ENCODE measurements at regions not wholly inside any gene's neighbourhood (a gene's known extent, or its start where the extent isn't known, plus 50 kb on each side); places are given as distances from the start of the nearest gene placed in this dataset.
"Not testable (repeated sequence)": the region's sequence is repeated elsewhere in the genome, so short reads cannot be mapped to it uniquely, and the experiment has no call there.

DNA sequence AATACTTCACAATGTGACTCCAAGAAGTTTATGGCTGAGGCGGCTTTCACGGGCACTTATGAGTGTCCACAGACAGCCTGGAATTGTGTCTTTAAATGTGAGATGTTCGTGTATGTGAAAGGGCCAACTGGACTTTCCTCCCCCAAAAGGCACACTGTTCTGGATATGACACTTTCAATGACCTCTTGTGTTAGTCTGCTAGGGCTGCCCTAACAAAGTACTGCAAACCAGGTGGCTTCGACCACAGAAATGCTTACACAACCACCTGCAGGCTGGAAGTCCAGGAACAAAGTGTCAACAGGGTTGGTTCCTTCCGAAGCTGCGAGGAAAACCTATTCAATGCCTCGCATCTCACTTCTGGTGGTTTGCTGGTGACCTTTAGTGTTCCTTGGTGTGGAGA is 281.7 kb downstream of the ANAPC1 start:
- DNase-seq: not testable (repeated sequence)

DNA sequence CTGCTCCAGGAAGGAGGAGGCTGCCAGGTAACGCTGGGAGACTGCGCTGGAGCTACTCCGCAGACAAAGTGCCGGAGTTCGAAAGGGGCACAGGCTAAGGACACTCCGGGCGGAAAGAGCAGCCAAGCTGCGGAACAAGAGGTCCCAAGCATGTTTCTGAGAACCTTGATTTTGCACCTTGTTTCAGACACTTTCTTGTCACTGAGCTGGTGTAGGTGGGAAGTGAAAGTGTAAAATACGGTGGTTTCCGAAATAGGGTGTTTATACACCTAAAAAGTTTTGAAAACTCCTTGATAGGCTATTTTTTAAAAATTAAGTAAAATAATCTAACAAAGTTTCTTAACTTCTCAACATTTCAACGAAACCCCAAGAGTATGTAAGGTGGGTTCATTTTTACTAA is 278.2 kb downstream of the ANAPC1 start:
- not testable (repeated sequence) for DNase-seq

GRCh38 chr2:111606632-111607031 is 277.4 kb downstream of the ANAPC1 start:
- DNase-seq: not testable (repeated sequence)

- DNase-seq: not testable (repeated sequence)
Observed at GRCh38 chr2:111609146-111609844, 274.7 kb downstream of the ANAPC1 start.

- not testable (repeated sequence) for DNase-seq
Observed at GRCh38 chr2:111610035-111610434, 274.0 kb downstream of the ANAPC1 start.

DNA sequence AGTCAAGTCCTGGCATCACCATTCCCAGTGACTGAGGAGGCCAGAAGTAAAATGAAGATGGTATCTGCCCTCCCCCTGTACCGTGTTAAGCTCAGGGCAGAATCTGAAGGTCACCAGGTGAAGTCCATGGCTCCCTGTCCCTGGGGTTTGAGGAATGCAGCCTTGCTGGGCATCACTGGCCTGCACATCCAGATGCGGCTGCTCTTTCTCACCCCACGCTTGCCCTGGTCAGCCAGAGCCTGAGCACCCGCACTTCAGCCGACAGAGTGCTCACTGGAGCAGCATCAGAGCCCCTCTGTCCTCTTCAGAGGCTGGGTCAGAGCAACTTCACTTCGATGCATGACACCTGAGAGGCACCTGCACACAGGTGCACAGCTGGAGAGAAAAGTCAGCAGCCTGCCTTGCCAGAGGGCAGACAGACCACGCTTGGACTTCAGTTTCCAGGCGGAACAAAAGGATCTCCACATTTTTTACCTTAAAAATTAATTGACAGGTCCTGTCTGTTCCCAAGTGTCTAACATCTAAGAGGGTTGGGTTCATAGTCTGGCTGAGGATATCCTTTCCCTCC is 267.3 kb downstream of the ANAPC1 start:
- no peak for DNase-seq

DNA sequence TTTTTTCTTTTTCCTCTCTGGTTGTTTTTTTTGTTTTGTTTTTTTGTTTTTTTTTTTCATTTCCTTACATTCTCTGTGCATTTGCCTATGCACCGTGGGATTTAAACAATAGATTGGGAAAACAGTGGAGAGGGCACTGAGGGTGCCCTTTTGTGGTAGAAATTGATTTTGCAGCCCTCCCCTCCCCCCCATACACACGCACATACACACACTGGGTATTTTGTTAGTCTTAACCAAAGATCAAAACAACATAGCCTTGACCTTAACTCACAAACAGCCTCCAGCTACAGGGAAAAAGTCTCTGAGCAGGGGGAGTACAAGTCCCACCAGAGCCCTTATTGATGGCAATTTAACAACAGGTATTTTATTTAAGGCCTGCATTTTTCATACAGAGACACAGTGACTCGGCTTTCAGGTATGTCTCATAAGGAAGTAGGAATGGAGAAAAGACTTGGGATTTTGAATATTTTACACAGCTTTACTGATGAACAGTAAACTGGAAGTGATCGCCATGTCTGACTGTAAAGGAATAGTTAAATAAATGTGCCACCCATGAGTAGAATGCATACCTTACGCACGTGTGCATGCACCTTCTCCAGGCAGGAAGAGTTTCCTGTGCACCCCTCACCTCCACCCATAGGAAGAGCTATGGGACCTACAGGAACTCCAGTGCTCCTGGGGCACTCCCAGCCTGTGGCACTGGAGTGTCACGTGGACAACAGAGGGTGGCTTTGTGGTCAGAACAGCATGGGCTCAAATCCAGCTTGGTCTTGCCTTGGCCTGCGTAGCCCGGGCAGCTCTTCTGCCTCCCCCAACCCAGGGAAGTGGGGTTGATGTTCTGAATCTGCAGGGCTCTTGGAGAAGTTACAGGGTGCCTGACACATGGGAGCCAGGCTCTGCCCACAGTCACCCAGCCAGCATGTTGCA is 266.4 kb downstream of the ANAPC1 start:
- no peak for DNase-seq

DNA sequence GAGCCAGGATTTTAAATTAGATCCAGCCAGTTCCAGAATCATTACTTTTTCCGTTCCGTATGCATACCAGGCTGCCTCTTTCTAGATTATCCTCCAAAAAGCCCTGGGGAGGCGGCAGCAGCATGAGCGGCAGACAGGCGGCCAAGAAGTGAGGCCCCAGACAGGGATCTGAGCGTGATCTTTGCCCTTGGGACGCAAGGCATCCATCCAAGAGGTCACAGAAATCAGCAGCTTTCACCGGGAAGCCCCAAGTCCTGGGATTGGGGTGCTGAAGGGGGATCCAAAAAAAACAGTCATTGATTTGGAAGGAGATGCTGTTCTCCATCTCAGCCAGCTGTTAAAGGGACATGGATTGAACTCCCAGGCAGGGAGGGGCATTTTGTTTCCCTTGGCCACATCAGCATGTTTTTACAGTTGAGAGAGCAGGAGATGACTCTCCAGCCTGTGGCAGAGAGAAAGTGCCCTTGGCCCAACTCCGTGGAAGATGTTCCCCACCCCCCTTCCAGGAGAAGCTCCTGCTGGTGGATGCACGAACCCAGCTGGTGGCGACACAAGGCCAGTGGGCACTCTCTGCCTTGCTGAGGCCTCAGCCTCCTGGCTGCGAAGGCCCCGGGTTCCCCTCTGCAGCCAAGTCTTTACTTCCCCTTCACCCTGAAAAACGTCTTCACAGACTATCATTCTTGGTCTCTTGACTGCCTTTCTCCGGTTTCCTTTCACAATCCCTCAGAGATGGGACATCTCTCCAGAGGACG is 265.6 kb downstream of the ANAPC1 start:
- DNase-seq: no peak

DNA sequence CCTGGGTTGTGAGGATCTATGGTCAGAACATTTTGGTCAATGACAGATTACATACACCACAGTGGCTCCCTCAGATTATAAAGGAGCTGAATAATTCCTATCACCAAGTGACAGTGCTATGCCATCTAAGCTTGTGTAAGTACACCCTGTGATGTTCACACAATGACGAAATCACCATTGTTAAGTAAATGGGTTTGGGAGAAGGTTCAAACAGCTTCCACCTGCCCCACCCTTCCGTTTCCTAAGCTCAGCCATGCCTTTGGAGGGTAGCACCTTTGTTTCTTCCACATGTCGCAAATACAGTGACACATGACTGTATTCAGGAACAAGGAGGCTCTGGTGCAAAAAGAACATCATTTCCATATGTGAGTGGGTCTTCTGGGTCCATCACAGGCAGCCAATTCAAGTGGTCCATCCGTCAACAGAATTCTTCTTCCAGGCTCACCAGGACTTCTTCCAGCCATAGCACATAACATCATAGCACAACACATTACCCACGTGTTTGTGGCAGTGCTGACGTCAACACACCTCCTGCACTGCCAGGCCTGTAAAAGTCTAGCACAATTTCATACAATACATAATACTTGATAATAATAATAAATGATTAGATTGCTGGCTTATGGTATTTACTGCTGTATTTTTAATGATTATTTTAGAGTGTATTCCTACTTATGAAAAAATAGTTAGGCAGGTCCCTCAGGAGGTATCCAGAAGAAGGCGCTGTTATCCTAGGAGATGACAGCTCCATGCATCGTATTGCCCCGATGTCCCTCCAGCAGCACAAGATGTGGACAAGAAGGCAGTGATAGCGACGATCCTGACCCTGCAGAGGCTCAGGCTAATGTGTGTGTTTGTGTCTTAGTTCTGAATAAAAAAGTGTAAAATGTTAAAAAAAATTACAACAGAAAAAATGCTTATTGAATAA is 264.8 kb downstream of the ANAPC1 start:
- no peak for DNase-seq

- no peak for DNase-seq
Observed at GRCh38 chr2:111620281-111620680, 263.7 kb downstream of the ANAPC1 start.

DNA sequence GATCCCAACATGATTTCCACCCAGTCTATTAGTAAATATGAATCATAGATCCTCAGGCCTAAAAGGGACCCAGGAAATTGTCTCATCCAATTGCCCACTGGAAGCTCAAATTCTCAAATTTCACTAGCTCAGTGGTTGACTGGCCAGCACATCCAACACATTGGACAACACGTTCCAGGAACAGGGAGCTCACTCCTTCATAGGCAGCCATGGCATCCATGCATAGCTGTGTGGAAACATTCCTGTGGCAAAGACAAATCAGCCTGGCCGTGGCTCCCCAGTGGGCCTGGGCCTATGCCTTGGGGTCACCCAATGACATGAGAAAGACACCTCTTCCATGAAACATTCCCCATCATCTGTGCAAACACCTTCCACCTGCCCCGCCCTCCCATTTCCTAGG is 261.1 kb downstream of the ANAPC1 start:
- no peak for DNase-seq

DNA sequence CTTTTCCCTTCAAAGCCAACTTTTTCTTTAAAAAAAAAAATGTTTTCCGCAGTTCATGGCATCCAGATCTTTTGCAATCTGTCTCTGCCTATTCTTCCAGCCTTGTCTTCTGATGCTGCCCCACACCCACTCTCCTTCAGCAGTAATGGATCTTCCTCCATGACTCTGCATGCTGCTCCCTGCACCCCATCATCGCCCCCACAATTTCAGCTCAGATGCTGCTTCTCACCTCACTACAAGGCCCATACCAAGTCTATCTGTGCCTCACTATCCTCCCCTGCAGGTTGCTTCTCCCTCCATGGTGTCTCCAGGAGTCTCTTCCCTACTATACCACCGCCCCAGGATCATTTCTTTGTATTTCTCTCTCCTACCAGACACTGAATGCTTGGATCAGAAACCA is 260.6 kb downstream of the ANAPC1 start:
- DNase-seq: no peak

DNA sequence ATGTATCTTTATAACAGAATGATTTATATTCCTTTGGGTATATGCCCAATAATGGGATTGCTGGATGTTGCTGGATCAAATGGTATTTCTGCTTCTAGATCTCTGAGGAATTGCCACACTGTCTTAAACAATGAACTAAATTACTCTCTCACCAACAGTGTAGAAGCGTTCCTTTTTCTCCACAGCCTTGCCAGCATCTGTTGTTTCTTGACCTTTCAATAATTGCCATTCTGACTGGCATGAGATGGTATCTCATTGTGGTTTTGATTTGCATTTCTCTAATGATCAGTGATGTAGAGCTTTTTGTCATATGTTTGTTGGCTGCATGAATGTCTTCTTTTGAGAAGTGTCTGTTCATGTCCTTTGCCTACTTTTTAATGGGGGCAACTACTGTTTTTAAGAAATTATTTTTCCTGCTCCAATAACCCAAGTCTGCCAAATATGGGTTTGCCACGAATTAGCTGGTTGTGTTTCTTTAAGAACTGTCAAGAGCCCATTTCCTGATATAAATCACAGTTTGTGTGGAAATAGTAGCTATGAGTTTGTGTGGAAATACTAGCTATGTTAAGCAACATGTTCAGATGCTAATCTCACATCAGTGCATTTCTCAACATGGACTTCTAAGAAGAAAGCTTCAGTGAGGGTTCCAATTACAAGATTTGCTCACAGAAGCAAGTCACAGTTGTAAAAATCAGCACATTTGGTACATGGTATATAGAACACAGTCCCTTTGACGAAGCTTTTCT is 259.4 kb downstream of the ANAPC1 start:
- no peak for DNase-seq

DNA sequence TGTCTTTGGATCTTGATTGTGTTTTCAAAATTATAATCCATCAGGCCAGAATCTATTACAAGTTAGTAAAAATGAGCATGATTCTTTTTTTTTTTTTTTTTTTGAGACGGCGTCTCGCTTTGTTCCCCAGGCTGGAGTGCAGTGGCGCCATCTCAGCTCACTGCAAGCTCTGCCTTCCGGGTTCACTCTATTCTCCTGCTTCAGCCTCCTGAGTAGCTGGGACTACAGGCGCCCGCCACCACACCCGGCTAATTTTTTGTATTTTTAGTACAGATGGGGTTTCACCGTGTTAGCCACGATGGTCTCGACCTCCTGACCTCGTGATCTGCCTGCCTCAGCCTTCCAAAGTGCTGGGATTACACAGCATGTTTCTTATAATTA is 258.8 kb downstream of the ANAPC1 start:
- not testable (repeated sequence) for DNase-seq

DNA sequence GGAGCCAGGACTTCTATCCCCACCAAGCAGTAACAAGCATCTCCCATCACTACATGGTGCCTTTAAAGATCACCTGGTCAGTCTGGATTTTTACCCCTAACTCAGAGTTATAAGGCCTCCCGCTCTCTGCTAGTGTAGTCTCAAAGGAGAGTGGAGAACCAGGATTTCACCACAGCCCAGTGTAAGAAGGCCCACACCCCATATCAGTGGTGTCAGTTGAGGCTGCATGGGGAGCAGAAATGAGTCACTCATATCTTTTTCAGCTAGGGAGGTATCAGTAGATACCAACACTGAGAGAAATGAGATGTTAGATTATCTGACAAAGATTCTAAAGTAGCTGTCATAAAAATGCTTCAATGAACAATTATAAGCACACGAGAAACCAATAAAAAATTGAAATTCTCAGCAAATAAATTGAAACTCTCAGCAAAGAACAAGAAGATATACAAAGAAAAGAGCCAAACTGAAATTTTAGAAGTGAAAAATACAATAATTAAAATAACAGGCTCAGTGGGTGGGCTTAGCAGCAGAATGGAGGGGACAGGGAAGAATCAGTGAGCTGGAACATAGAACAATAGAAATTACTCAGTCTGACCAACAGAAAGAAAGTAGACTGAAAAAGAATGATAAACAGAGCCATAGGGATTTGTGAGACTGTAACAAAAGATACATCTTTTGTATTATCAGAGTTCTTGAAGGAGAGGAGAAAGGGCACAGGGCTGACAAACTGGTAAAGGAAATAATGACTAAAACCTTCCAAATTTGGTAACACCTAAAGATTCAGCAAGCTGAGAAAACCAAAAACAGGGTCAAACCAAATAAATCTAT is 257.7 kb downstream of the ANAPC1 start:
- DNase-seq: no peak

GRCh38 chr2:111626865-111627163 is 257.2 kb downstream of the ANAPC1 start:
- no peak for DNase-seq

DNA sequence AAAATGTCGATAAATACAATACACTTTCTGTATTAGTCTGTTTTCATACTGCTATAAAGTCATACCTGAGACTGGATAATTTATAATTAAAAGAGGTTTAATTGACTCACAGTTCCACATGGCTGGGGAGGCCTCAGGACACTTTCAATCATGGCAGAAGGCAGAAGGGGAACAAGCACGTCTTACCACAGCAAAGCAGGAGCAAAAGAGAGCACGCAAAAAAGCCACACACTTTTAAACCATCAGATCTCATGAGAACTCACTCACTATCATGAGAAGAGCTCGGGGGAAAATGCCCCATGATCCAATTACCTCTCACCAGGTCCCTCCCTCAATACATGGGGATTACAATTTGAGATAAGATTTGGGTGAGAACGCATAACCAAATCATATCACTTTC is 256.7 kb downstream of the ANAPC1 start:
- no peak for DNase-seq

- DNase-seq: no peak
Observed at GRCh38 chr2:111628221-111628620, 255.8 kb downstream of the ANAPC1 start.

DNA sequence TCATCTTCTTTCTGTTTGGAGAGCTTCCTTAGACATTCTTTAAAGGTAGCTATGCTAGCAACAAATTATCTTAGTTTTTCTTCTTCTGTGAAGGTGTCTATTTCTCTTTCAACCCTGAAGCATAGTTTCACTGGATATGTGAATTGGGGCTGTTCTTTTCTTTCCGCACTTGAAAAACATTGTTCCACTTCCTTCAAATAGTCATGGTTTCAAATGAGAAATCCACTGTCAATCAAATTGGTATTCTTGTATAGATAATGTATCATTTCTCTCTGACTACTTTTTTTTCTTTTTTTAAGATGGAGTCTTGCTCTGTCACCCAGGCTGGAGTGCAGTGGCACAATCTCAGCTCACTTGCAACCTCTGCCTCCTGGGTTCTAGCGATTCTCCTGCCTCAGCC is 254.0 kb downstream of the ANAPC1 start:
- DNase-seq: no peak

GRCh38 chr2:111632661-111633060 is 251.3 kb downstream of the ANAPC1 start:
- DNase-seq: no peak

DNA sequence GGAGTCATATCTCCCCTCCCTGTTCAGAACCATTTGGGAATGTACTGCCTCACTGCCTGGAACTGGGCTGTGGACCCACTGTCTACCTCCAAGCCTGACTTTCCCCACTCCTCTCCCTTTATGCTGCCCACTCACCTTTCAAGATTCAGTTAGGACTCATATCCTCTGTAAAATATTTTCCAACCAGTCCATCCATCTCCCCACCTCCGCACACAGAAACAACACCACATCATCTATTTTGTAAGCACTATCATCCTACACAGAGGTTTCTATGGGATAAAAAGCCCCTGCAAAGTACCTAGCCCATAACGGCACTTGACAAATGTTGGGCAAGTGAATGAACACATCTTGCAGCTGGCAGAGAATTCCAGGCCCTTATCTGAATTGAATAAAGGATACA is 250.8 kb downstream of the ANAPC1 start:
- no peak for DNase-seq
